Ectodermal cell (in vitro differentiated cells): ENCODE measurements at regions not wholly inside any gene's neighbourhood (a gene's known extent, or its start where the extent isn't known, plus 50 kb on each side); places are given as distances from the start of the nearest gene placed in this dataset.

Experiments used
- H3K27ac ChIP-seq: 2 replicates; pipeline ENCODE4 v1.7.0; 2013; ENCODE audit warnings: mild to moderate bottlenecking, low read depth, low read length; ENCODE audit not compliant: insufficient read depth, poor library complexity, severe bottlenecking
- H3K27me3 ChIP-seq: 2 replicates; pipeline ENCODE4 v1.7.0; 2013; ENCODE audit warnings: mild to moderate bottlenecking, low read length; ENCODE audit not compliant: insufficient read depth, control insufficient read depth, poor library complexity, severe bottlenecking
- H3K36me3 ChIP-seq: one replicate; pipeline ENCODE4 v1.7.0; 2013; ENCODE audit warnings: low read length; ENCODE audit not compliant: control insufficient read depth, insufficient read depth
- H3K4me1 ChIP-seq: one replicate; pipeline ENCODE4 v1.7.0; 2013; ENCODE audit warnings: low read length; ENCODE audit not compliant: control insufficient read depth, insufficient read depth
- H3K4me3 ChIP-seq: 2 replicates; pipeline ENCODE4 v1.7.0; 2013; ENCODE audit warnings: low read depth, low read length, control low read depth; ENCODE audit not compliant: insufficient read depth
- H3K9me3 ChIP-seq: 2 replicates; pipeline ENCODE4 v1.7.0; 2013; ENCODE audit warnings: mild to moderate bottlenecking, low read length, moderate library complexity; ENCODE audit not compliant: control insufficient read depth
- WGBS, 2 experiments: methylation state at CpG; one replicate each; pipeline ENCODE4 v1.1.7; 2013; ENCODE audit warnings: missing lambda C conversion rate in 2 of 2; 5-methylcytosine and 5-hydroxymethylcytosine counted together

GRCh38 chr2:3138621-3139020, 239.0 kb downstream of the EIPR1 start:
- no peaks in the 10 kb centered on the region for H3K27me3 ChIP-seq
- H3K27ac ChIP-seq: no peak overlapping the region
- no peaks in the 10 kb centered on the region for H3K9me3 ChIP-seq
- H3K4me3 ChIP-seq: no peak overlapping the region
- WGBS, 2 experiments: 94 to 97% methylated on average over 9 of the region's 9 CpGs
- H3K4me1 ChIP-seq: no peaks in the 10 kb centered on the region
- H3K36me3 ChIP-seq: no peaks in the 10 kb centered on the region

- Histone ChIP-seq H3K4me1 (no peaks in the 10 kb centered on the region), H3K4me3 (no peak overlapping the region), H3K36me3 (no peaks in the 10 kb centered on the region), H3K27me3 (no peaks in the 10 kb centered on the region), H3K27ac (no peak overlapping the region), H3K9me3 (no peaks in the 10 kb centered on the region)
- 86 to 90% methylated on average over 5 of the region's 5 CpGs for WGBS, 2 experiments
Observed at GRCh38 chr2:3137651-3138300, 239.8 kb downstream of the EIPR1 start.

- Histone ChIP-seq H3K36me3 (no peaks in the 10 kb centered on the region), H3K27ac (no peak overlapping the region)
- WGBS, 2 experiments: 95 to 98% methylated on average over 4 to 5 of the region's 5 CpGs
Observed at GRCh38 chr2:3135676-3136075, 241.9 kb downstream of the EIPR1 start.

GRCh38 chr2:3134026-3134571, 243.5 kb downstream of the EIPR1 start:
- Histone ChIP-seq H3K9me3 (no peaks in the 10 kb centered on the region), H3K4me1 (peaks cover 8% of the 10 kb centered on the region), H3K4me3 (no peak overlapping the region), H3K36me3 (no peaks in the 10 kb centered on the region), H3K27ac (no peak overlapping the region), H3K27me3 (no peaks in the 10 kb centered on the region)
- WGBS, 2 experiments: 96% methylated on average over 14 of the region's 14 CpGs

More at GRCh38 chr2:3135676-3136075, 241.9 kb downstream of the EIPR1 start:
- no peaks in the 10 kb centered on the region for H3K27me3 ChIP-seq
- H3K4me1 ChIP-seq: peaks cover 8% of the 10 kb centered on the region
- H3K9me3 ChIP-seq: no peaks in the 10 kb centered on the region
- no peak overlapping the region for H3K4me3 ChIP-seq

GRCh38 chr2:3132966-3133365, 244.7 kb downstream of the EIPR1 start:
- H3K27ac ChIP-seq: no peak overlapping the region
- 85 to 87% methylated on average over 11 of the region's 11 CpGs for WGBS, 2 experiments
- no peaks in the 10 kb centered on the region for H3K27me3 ChIP-seq
- H3K4me1 ChIP-seq: peaks cover 8% of the 10 kb centered on the region
- no peak overlapping the region for H3K4me3 ChIP-seq
- H3K36me3 ChIP-seq: no peaks in the 10 kb centered on the region
- no peaks in the 10 kb centered on the region for H3K9me3 ChIP-seq

GRCh38 chr2:3132466-3132865, 245.2 kb downstream of the EIPR1 start:
- H3K4me1 ChIP-seq: peaks cover 8% of the 10 kb centered on the region
- WGBS, 2 experiments: 91 to 95% methylated on average over 10 of the region's 10 CpGs

GRCh38 chr2:3131636-3132326, 245.8 kb downstream of the EIPR1 start:
- H3K36me3 ChIP-seq: no peaks in the 10 kb centered on the region
- no peaks in the 10 kb centered on the region for H3K27me3 ChIP-seq
- H3K27ac ChIP-seq: no peak overlapping the region
- WGBS, 2 experiments: 88 to 90% methylated on average over 22 of the region's 22 CpGs
- peaks cover 8% of the 10 kb centered on the region for H3K4me1 ChIP-seq
- H3K9me3 ChIP-seq: no peaks in the 10 kb centered on the region
- no peak overlapping the region for H3K4me3 ChIP-seq

More at GRCh38 chr2:3132466-3132865, 245.2 kb downstream of the EIPR1 start:
- Histone ChIP-seq H3K27me3 (no peaks in the 10 kb centered on the region), H3K27ac (no peak overlapping the region), H3K9me3 (no peaks in the 10 kb centered on the region), H3K4me3 (no peak overlapping the region), H3K36me3 (no peaks in the 10 kb centered on the region)

GRCh38 chr2:3130889-3131635, 246.6 kb downstream of the EIPR1 start:
- Histone ChIP-seq H3K9me3 (no peaks in the 10 kb centered on the region), H3K4me3 (no peak overlapping the region), H3K27ac (no peak overlapping the region), H3K27me3 (no peaks in the 10 kb centered on the region), H3K36me3 (no peaks in the 10 kb centered on the region), H3K4me1 (peaks cover 8% of the 10 kb centered on the region)
- WGBS, 2 experiments: 81 to 83% methylated on average over 19 of the region's 19 CpGs

- Histone ChIP-seq H3K4me3 (no peak overlapping the region), H3K27ac (no peak overlapping the region), H3K4me1 (peaks cover 8% of the 10 kb centered on the region), H3K36me3 (no peaks in the 10 kb centered on the region), H3K9me3 (no peaks in the 10 kb centered on the region), H3K27me3 (no peaks in the 10 kb centered on the region)
- 92 to 95% methylated on average over 4 of the region's 4 CpGs for WGBS, 2 experiments
Observed at GRCh38 chr2:3130444-3130843, 247.2 kb downstream of the EIPR1 start.

GRCh38 chr2:3129867-3130266, 247.8 kb downstream of the EIPR1 start:
- H3K9me3 ChIP-seq: no peaks in the 10 kb centered on the region
- 88 to 91% methylated on average over 6 of the region's 6 CpGs for WGBS, 2 experiments
- peaks cover 8% of the 10 kb centered on the region for H3K4me1 ChIP-seq
- H3K4me3 ChIP-seq: no peak overlapping the region
- no peaks in the 10 kb centered on the region for H3K36me3 ChIP-seq
- no peaks in the 10 kb centered on the region for H3K27me3 ChIP-seq
- no peak overlapping the region for H3K27ac ChIP-seq
